ENCODE measurements at regions not wholly inside any gene's neighbourhood (a gene's known extent, or its start where the extent isn't known, plus 50 kb on each side); places are given as distances from the start of the nearest gene placed in this dataset.
A peak's percentile ranks its signal among the peaks of the same experiment; 100 is the strongest.

DNA sequence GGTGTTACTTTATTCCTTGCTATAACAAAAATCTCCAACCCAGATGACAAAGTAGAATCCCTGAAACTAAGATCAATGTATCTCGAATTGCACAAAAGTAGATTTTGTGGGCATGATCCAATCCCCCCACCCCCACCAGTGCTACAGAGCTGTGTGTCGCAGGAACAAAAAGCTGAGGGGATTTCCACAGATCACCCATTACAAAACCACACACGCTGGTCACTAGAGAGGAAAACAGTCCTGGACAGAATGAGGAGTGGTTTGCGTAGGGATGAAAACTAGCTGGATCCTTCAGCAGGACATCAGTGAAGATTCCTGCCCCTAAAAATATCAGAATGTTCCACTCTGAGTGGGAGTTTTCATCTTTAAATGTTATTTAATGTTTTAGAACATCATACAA, 165.3 kb upstream of the STK17B start:
- TF ChIP-seq POLR2AphosphoS5 (IDR thresholded peaks at IDR 0.05) (no peak), CTCF (IDR thresholded peaks at IDR 0.05) (no peak), POLR2A (IDR thresholded peaks at IDR 0.05) (no peak)

GRCh38 chr2:196337208-196337953, 166.0 kb upstream of the STK17B start:
- Histone ChIP-seq H3K27ac (no peak overlapping the region), H3K27me3 (replicated peaks; ENCODE audit: insufficient read depth) (no peaks in the 10 kb centered on the region), H3K9me3 (no peaks in the 10 kb centered on the region), H3K4me3 (no peak overlapping the region), H3K4me1 (replicated peaks) (no peaks in the 10 kb centered on the region), H3K36me3 (no peaks in the 10 kb centered on the region)
- WGBS, result 51% methylated on average over 6 of the region's 6 CpGs
- intact Hi-C loops (cut with DNase I), result no loop called here
- DNase-seq (ENCODE audit: low spot score), result no peak
- TF ChIP-seq POLR2A (IDR thresholded peaks at IDR 0.05), result no peak
- peak in 3 of 4 experiments; percentile 33 to 56 (median 34) for TF ChIP-seq CTCF (IDR thresholded peaks at IDR 0.05)
- TF ChIP-seq POLR2AphosphoS5 (IDR thresholded peaks at IDR 0.05), result no peak

More for the DNA sequence above, 165.3 kb upstream of the STK17B start:
- WGBS, result 77% methylated on average over 4 of the region's 4 CpGs
- intact Hi-C loops (cut with DNase I), result no loop called here
- H3K4me3 ChIP-seq, result no peak overlapping the region
- DNase-seq (ENCODE audit: low spot score), result no peak
- no peak overlapping the region for H3K27ac ChIP-seq
- H3K36me3 ChIP-seq, result no peaks in the 10 kb centered on the region
- no peaks in the 10 kb centered on the region for H3K27me3 ChIP-seq (replicated peaks; ENCODE audit: insufficient read depth)
- H3K9me3 ChIP-seq, result no peaks in the 10 kb centered on the region
- no peaks in the 10 kb centered on the region for H3K4me1 ChIP-seq (replicated peaks)

GRCh38 chr2:196338440-196338839, 167.1 kb upstream of the STK17B start:
- Histone ChIP-seq H3K9me3 (no peaks in the 10 kb centered on the region), H3K27ac (no peak overlapping the region), H3K4me3 (no peak overlapping the region), H3K4me1 (replicated peaks) (no peaks in the 10 kb centered on the region), H3K36me3 (no peaks in the 10 kb centered on the region), H3K27me3 (replicated peaks; ENCODE audit: insufficient read depth) (no peaks in the 10 kb centered on the region)
- DNase-seq (ENCODE audit: low spot score), result no peak
- TF ChIP-seq POLR2AphosphoS5 (IDR thresholded peaks at IDR 0.05) (no peak), CTCF (IDR thresholded peaks at IDR 0.05) (no peak), POLR2A (IDR thresholded peaks at IDR 0.05) (no peak)
- WGBS, result 51% methylated on average over 2 of the region's 2 CpGs
- intact Hi-C loops (cut with DNase I), result loop anchor here (2.0 kb wide), 1 partner anchor 258 kb away; no protein-coding TSS in a partner anchor

GRCh38 chr2:196341277-196341841, 170.0 kb upstream of the STK17B start:
- Histone ChIP-seq H3K27me3 (replicated peaks; ENCODE audit: insufficient read depth) (no peaks in the 10 kb centered on the region), H3K27ac (no peak overlapping the region), H3K4me1 (replicated peaks) (no peaks in the 10 kb centered on the region), H3K4me3 (no peak overlapping the region), H3K36me3 (no peaks in the 10 kb centered on the region), H3K9me3 (no peaks in the 10 kb centered on the region)
- TF ChIP-seq POLR2A (IDR thresholded peaks at IDR 0.05) (no peak), CTCF (IDR thresholded peaks at IDR 0.05) (no peak), POLR2AphosphoS5 (IDR thresholded peaks at IDR 0.05) (no peak)
- intact Hi-C loops (cut with DNase I), result no loop called here
- DNase-seq (ENCODE audit: low spot score), result no peak
- 67% methylated on average over 2 of the region's 2 CpGs for WGBS

DNA sequence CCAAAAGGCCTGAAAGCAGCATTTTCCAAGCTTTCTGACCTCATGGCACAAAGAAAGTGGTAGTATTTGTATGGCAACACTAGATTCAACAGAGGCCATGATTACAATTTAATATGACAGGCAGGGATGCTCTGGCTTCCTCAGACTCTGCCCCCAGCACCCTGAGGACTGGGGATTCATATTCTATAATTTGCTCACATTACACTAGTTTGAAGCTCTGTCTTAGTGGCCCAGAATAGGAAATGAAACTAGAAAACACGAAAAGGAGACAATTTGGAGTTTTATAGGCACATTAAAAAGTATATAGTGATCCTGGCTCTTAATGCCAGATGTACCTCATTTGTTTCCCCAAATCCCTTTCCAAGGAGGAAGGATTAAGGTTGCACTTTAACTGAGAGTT, 173.0 kb upstream of the STK17B start:
- H3K4me3 ChIP-seq, result no peak overlapping the region
- no peaks in the 10 kb centered on the region for H3K27me3 ChIP-seq (replicated peaks; ENCODE audit: insufficient read depth)
- H3K36me3 ChIP-seq, result no peaks in the 10 kb centered on the region
- WGBS, result 18% methylated on average over 1 of the region's 1 CpG
- TF ChIP-seq CTCF (IDR thresholded peaks at IDR 0.05), result no peak
- TF ChIP-seq POLR2A (IDR thresholded peaks at IDR 0.05), result no peak
- TF ChIP-seq POLR2AphosphoS5 (IDR thresholded peaks at IDR 0.05), result no peak
- no peaks in the 10 kb centered on the region for H3K4me1 ChIP-seq (replicated peaks)
- intact Hi-C loops (cut with DNase I), result no loop called here
- H3K9me3 ChIP-seq, result no peaks in the 10 kb centered on the region
- DNase-seq (ENCODE audit: low spot score), result no peak
- H3K27ac ChIP-seq, result no peak overlapping the region
